Caco-2 (cell line): ENCODE measurements at regions not wholly inside any gene's neighbourhood (a gene's known extent, or its start where the extent isn't known, plus 50 kb on each side); places are given as distances from the start of the nearest gene placed in this dataset.

Experiments
- BruUV-seq: library from RNA; stranded (reverse); fragments of 400-500 nt; replicated peaks from 2 replicates; lab custom pipeline; 2021; lab: Mats Ljungman, UMichigan
- CTCF ChIA-PET: fragments of 300-600 bp; sonication (Branson Sonifier 250); formaldehyde crosslinking; loops from one replicate; lab custom pipeline; 2022; ENCODE audit warnings: antibody characterized with exemption; lab: Charles Lee
- POLR2A ChIA-PET: fragments of 300-600 bp; sonication (Branson Sonifier 250); formaldehyde crosslinking; loops from one replicate; lab custom pipeline; 2022; ENCODE audit warnings: antibody characterized with exemption; lab: Charles Lee
- DNase-seq, 2 experiments: peaks; one replicate each; pipeline versions ENCODE4 v3.0.0 to v3.0.0-alpha.2; 2020 to 2022
- H3K27me3 ChIP-seq: replicated peaks from 2 replicates; pipeline ENCODE4 v1.6.0; 2011; ENCODE audit warnings: low read length; ENCODE audit not compliant: control insufficient read depth, insufficient read depth
- H3K36me3 ChIP-seq: 2 replicates; pipeline ENCODE4 v1.5.1; 2011; ENCODE audit warnings: low read length; ENCODE audit not compliant: control insufficient read depth, insufficient read depth
- H3K4me1 ChIP-seq: fragments of 250-450 bp; sonication (Bioruptor Pico); 2 replicates; pipeline ENCODE4 v1.5.1; 2020; ENCODE audit warnings: mild to moderate bottlenecking
- H3K4me3 ChIP-seq: 2 replicates; pipeline ENCODE4 v1.5.1; 2011; ENCODE audit warnings: low read depth, mild to moderate bottlenecking, control low read depth, low read length
- H3K9me3 ChIP-seq: fragments of 250-450 bp; sonication (Bioruptor Pico); 2 replicates; pipeline ENCODE4 v1.5.1; 2020; ENCODE audit warnings: mild to moderate bottlenecking, moderate library complexity
- H3K27ac Mint-ChIP-seq: one replicate; pipeline ENCODE4 v1.8.0; 2022; ENCODE audit warnings: mixed read lengths; ENCODE audit not compliant: unreplicated experiment
- H3K27me3 Mint-ChIP-seq: one replicate; pipeline ENCODE4 v1.8.0; 2022; ENCODE audit warnings: mixed read lengths; ENCODE audit not compliant: insufficient read depth, unreplicated experiment
- H3K36me3 Mint-ChIP-seq: one replicate; pipeline ENCODE4 v1.8.0; 2022; ENCODE audit warnings: mild to moderate bottlenecking, mixed read lengths; ENCODE audit not compliant: insufficient read depth, unreplicated experiment
- H3K4me1 Mint-ChIP-seq: one replicate; pipeline ENCODE4 v1.8.0; 2022; ENCODE audit warnings: low read depth, mixed read lengths; ENCODE audit not compliant: unreplicated experiment
- H3K4me3 Mint-ChIP-seq: one replicate; pipeline ENCODE4 v1.8.0; 2022; ENCODE audit warnings: mild to moderate bottlenecking, moderate library complexity, mixed read lengths; ENCODE audit not compliant: unreplicated experiment
- H3K9me3 Mint-ChIP-seq: one replicate; pipeline ENCODE4 v1.8.0; 2022; ENCODE audit warnings: mixed read lengths; ENCODE audit not compliant: unreplicated experiment
- intact Hi-C: fragments of 100-400 bp; cut with micrococcal nuclease; formaldehyde crosslinking; loops from one replicate; pipeline ENCODE4 v1.10.0; 2022; ENCODE audit not compliant: unreplicated experiment
- TF ChIP-seq, protein P1 (sequence below), 2 experiments: fragments of 200-600 bp in 1 of 2; IDR thresholded peaks; 1 replicate in 1 of 2; 2 replicates in 1 of 2; pipeline versions ENCODE4 v1.5.1 to v1.8.0; 2011 to 2022; ENCODE audit warnings: antibody characterized with exemption in 1 of 2, control low read depth in 1 of 2, inconsistent platforms in 1 of 2, low read depth in 1 of 2, low read length in 1 of 2, mild to moderate bottlenecking in 1 of 2, moderate library complexity in 1 of 2; ENCODE audit not compliant: insufficient read depth in 1 of 2, severe bottlenecking in 1 of 2, unreplicated experiment in 1 of 2

DNA sequence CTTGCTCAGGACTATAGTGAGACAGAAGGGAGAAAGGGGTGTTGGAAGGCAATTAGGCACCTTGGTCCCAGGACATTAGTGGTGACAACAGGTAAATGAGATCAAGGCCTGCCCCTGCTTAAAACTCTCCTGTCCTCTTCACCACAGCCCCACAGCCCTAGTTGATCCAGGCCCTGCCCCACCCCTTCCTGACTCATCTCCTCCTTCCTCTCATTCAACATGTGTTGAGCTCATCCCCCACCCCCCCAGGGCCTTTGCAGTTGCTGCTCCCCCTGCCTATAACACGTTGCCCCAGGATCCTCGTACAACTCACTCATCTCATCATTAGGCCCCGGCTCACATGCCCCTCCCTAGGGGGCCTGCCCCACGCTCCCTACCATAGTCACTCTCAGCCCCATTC, 66.8 kb downstream of the TSPAN17 start:
- peaks cover 31% of the 10 kb centered on the region for H3K27me3 Mint-ChIP-seq
- H3K27ac Mint-ChIP-seq, result no peak overlapping the region
- ChIA-PET CTCF (no interaction called here), POLR2A (no interaction called here)
- TF ChIP-seq, protein P1, sequence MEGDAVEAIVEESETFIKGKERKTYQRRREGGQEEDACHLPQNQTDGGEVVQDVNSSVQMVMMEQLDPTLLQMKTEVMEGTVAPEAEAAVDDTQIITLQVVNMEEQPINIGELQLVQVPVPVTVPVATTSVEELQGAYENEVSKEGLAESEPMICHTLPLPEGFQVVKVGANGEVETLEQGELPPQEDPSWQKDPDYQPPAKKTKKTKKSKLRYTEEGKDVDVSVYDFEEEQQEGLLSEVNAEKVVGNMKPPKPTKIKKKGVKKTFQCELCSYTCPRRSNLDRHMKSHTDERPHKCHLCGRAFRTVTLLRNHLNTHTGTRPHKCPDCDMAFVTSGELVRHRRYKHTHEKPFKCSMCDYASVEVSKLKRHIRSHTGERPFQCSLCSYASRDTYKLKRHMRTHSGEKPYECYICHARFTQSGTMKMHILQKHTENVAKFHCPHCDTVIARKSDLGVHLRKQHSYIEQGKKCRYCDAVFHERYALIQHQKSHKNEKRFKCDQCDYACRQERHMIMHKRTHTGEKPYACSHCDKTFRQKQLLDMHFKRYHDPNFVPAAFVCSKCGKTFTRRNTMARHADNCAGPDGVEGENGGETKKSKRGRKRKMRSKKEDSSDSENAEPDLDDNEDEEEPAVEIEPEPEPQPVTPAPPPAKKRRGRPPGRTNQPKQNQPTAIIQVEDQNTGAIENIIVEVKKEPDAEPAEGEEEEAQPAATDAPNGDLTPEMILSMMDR (IDR thresholded peaks at IDR 0.05; ENCODE audit: insufficient read depth in 1 of 2, low read depth in 1 of 2, low read length in 1 of 2, severe bottlenecking in 1 of 2, unreplicated experiment in 1 of 2), result no peak
- H3K4me1 ChIP-seq, result no peaks in the 10 kb centered on the region
- BruUV-seq, result no TSS peak
- H3K9me3 Mint-ChIP-seq, result peaks cover 11% of the 10 kb centered on the region
- no peak overlapping the region for H3K4me3 ChIP-seq
- H3K4me3 Mint-ChIP-seq, result no peak overlapping the region
- no peaks in the 10 kb centered on the region; the same call in none of the 2 replicates for H3K27me3 ChIP-seq
- H3K9me3 ChIP-seq, result no peaks in the 10 kb centered on the region
- intact Hi-C loops, result no loop called here
- DNase-seq, result no peak
- H3K4me1 Mint-ChIP-seq, result no peaks in the 10 kb centered on the region
- no peaks in the 10 kb centered on the region for H3K36me3 ChIP-seq
- no peaks in the 10 kb centered on the region for H3K36me3 Mint-ChIP-seq

- Mint-ChIP-seq H3K4me1 (no peaks in the 10 kb centered on the region), H3K27ac (no peak overlapping the region), H3K27me3 (peaks cover 29% of the 10 kb centered on the region), H3K4me3 (no peak overlapping the region), H3K9me3 (peaks cover 11% of the 10 kb centered on the region), H3K36me3 (no peaks in the 10 kb centered on the region)
- CTCF ChIA-PET, result no interaction called here
- BruUV-seq, result no TSS peak
- Histone ChIP-seq H3K4me1 (no peaks in the 10 kb centered on the region), H3K9me3 (no peaks in the 10 kb centered on the region), H3K36me3 (no peaks in the 10 kb centered on the region), H3K4me3 (no peak overlapping the region), H3K27me3 (no peaks in the 10 kb centered on the region; the same call in 1 of the 2 replicates)
- DNase-seq, result no peak
- intact Hi-C loops, result no loop called here
- TF ChIP-seq, protein P1 (IDR thresholded peaks at IDR 0.05; ENCODE audit: insufficient read depth in 1 of 2, low read depth in 1 of 2, low read length in 1 of 2, severe bottlenecking in 1 of 2, unreplicated experiment in 1 of 2), result no peak
- POLR2A ChIA-PET, result no interaction called here
Observed at GRCh38 chr5:176716320-176716719, 69.0 kb downstream of the TSPAN17 start.

DNA sequence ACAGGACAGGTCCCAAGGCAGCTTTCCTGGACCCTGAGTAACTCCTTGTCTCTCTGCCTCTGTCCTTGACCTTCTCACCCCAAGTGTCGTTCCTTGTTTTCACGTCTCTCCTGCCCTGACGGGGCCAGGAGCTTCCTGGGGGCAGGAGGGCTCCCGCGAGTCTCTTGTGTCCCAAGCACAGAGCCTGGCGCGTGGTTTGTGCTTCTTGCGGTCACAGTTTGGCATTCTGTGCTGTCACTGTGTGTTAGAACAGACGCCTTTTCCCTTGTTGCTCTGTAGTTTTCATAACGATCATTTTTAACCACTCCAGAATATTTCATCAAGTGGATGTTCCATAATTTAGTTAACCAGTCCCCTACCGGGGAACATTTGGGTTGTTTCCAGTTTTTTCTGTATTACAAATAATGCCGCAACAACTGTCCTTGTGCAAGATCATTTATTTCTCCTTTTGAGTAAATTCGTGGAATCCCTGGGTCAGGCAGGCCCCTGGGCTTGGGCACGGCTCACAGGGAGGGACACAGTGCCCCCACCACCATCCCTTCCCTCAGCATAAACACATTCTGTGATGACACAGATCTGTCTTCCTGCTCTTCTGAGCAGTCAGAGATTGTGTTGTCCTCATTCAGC, 71.9 kb downstream of the TSPAN17 start:
- no peak overlapping the region for H3K4me3 Mint-ChIP-seq

More for the DNA sequence above, 71.9 kb downstream of the TSPAN17 start:
- Mint-ChIP-seq H3K9me3 (peaks cover 11% of the 10 kb centered on the region), H3K4me1 (peaks cover under 1% of the 10 kb centered on the region), H3K27ac (no peak overlapping the region), H3K36me3 (no peaks in the 10 kb centered on the region), H3K27me3 (peaks cover 36% of the 10 kb centered on the region)
- Histone ChIP-seq H3K4me3 (no peak overlapping the region), H3K4me1 (no peaks in the 10 kb centered on the region), H3K9me3 (no peaks in the 10 kb centered on the region), H3K27me3 (no peaks in the 10 kb centered on the region; the same call in 1 of the 2 replicates), H3K36me3 (no peaks in the 10 kb centered on the region)
- DNase-seq, result no peak
- intact Hi-C loops, result no loop called here
- TF ChIP-seq, protein P1 (IDR thresholded peaks at IDR 0.05; ENCODE audit: insufficient read depth in 1 of 2, low read depth in 1 of 2, low read length in 1 of 2, severe bottlenecking in 1 of 2, unreplicated experiment in 1 of 2), result no peak
- POLR2A ChIA-PET, result no interaction called here
- BruUV-seq, result no TSS peak
- CTCF ChIA-PET, result no interaction called here
